ENCODE measurements at regions not wholly inside any gene's neighbourhood (a gene's known extent, or its start where the extent isn't known, plus 50 kb on each side); places are given as distances from the start of the nearest gene placed in this dataset.

DNA sequence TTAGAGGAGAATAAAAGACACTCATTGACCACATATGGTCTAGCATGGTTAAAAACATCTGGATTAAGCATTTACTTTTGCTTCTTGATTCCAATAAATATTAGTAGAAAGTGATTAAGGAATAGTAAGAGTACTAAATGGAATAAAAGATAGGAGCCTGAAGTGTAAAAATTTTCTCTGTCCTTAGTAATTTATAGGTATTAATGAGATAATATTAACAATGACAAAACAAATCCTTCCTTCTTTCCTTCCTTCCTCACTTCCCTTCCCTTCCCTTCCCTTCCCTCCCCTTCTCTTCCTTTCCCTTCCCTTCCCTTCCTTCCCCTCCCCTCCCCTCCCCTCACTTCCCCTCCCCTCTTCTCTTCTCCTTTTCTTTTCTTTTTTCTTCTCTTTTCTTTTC, 797.5 kb upstream of the NRXN1 start:
- intact Hi-C loops (cut with DNase I), result no loop called here
- ATAC-seq (no peak), DNase-seq (no peak)
- no peak overlapping the region for H3K4me3 ChIP-seq
- no peak overlapping the region for H3K27ac ChIP-seq
- no peaks in the 10 kb centered on the region for H3K36me3 ChIP-seq
- no peaks in the 10 kb centered on the region for H3K27me3 ChIP-seq
- TF ChIP-seq CTCF (IDR thresholded peaks at IDR 0.05), result no peak
- H3K4me1 ChIP-seq, result no peaks in the 10 kb centered on the region
- H3K9me3 ChIP-seq, result no peaks in the 10 kb centered on the region

GRCh38 chr2:51825823-51826222, 793.9 kb upstream of the NRXN1 start:
- H3K27me3 ChIP-seq, result no peaks in the 10 kb centered on the region
- WGBS, 2 donors, result 43 to 51% methylated on average over 1 of the region's 1 CpG
- H3K27ac ChIP-seq, result no peak overlapping the region
- no peak for TF ChIP-seq CTCF (IDR thresholded peaks at IDR 0.05)
- H3K4me3 ChIP-seq, result no peak overlapping the region
- H3K9me3 ChIP-seq, result no peaks in the 10 kb centered on the region
- DNase-seq, result no peak
- intact Hi-C loops (cut with DNase I), result no loop called here
- H3K36me3 ChIP-seq, result no peaks in the 10 kb centered on the region
- no peak for ATAC-seq
- H3K4me1 ChIP-seq, result no peaks in the 10 kb centered on the region

DNA sequence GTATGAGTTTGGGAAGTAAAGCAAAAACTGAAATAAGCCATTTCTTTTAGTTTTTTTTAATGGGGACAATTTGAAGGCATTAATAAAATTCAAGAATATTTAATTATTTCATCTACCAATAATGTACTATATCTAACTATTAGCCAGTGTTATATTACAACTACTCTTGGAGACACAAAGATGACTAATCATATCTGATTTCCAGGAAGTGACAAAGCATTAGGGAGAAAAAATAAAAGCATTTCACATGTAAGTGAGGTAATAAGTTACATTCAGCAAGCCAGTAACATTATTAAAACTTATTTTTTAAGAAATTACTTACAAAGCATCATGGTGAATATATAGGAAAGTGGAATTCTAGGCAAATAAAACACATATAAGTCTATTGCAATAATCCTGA, 781.3 kb upstream of the NRXN1 start:
- H3K27ac ChIP-seq, result no peak overlapping the region
- no peak for TF ChIP-seq CTCF (IDR thresholded peaks at IDR 0.05)
- H3K36me3 ChIP-seq, result no peaks in the 10 kb centered on the region
- no peak for DNase-seq
- H3K4me1 ChIP-seq, result no peaks in the 10 kb centered on the region
- no peak overlapping the region for H3K4me3 ChIP-seq
- intact Hi-C loops (cut with DNase I), result no loop called here
- H3K27me3 ChIP-seq, result no peaks in the 10 kb centered on the region
- no peak for ATAC-seq
- H3K9me3 ChIP-seq, result no peaks in the 10 kb centered on the region

DNA sequence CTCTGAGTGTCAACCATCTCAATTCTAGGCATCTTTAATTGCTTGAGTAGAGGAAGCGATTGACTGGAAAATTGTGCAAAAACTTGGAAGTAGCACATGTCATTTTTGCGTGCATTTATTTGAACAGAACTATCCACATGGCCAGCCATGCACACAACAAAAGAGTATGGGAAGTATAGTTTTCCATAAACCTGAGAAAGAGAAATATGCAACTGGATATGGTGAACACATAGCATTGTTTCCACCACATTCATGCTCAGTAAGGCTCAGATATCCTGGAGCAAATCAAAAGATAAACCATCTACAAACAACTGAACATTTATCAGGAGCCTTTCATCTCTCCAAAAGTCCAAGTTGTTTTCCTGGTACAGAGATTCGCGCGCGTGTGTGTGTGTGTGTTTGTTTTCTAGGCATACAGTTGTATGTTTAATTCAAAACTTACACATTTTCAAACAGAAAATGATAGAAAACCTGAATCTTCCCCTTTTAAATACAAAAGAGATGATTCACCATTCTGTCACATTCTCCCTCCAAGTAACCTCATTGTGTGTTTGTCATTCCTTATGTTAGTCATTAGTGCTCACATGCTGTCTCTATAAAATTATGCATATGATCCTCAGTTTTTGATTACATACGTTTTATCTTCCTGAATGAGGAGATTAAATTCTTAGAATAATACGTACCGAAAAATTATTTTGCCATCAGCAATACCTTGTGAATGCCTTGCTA, 780.4 kb upstream of the NRXN1 start:
- H3K27me3 ChIP-seq, result no peaks in the 10 kb centered on the region
- no peak overlapping the region for H3K27ac ChIP-seq
- no peaks in the 10 kb centered on the region for H3K36me3 ChIP-seq
- H3K9me3 ChIP-seq, result no peaks in the 10 kb centered on the region
- no peak for ATAC-seq
- 72 to 75% methylated on average over 9 of the region's 9 CpGs for WGBS, 2 donors
- TF ChIP-seq CTCF (IDR thresholded peaks at IDR 0.05), result no peak
- no peak overlapping the region for H3K4me3 ChIP-seq
- H3K4me1 ChIP-seq, result no peaks in the 10 kb centered on the region
- no peak for DNase-seq
- intact Hi-C loops (cut with DNase I), result no loop called here
